K562 (cell line): ENCODE measurements at regions not wholly inside any gene's neighbourhood (a gene's known extent, or its start where the extent isn't known, plus 50 kb on each side); places are given as distances from the start of the nearest gene placed in this dataset.

Experiments used
- DACH1 ChIP-seq: fragments of 450-650 bp; IDR thresholded peaks from 2 replicates; pipeline ENCODE4 v1.6.1; 2018; ENCODE audit not compliant: partially characterized antibody
- JUNB ChIP-seq: fragments of 450-650 bp; formaldehyde crosslinking; conservative IDR thresholded peaks from 2 replicates; pipeline ENCODE4 v1.4.0; 2020; ENCODE audit warnings: mild to moderate bottlenecking
- POLR2A ChIP-seq: fragments of 450-650 bp; conservative IDR thresholded peaks from 2 replicates; pipeline ENCODE4 v1.6.1; 2016
- ZNF232 ChIP-seq: sonication (generic); formaldehyde crosslinking; IDR thresholded peaks from 2 replicates; pipeline ENCODE4 v1.8.0; 2022; ENCODE audit warnings: mild to moderate bottlenecking, missing genetic modification reagents
- TF ChIP-seq, protein P1 (sequence below): sonication (generic); IDR thresholded peaks from 2 replicates; pipeline ENCODE4 v1.6.1; 2016

DNA sequence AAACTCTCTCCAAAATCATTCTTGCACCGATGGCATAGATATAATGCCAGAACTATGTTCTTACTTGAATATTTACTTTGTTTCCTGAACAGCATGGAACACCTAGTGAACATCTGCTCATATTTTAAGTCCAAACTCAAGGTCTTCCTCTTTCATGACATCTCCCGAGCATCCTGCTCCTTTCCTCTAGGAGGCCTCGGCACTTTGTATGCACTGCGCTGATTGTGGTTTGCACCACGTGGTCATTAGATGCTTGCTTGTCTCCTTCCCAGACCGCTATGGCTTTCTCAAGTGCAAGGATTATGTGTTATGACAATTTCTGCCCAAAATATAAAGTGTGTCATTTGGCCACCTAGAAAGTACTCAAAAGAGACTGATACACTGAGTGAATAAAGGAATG lies 912.0 kb downstream of the GALC start:
- TF ChIP-seq DACH1 (no peak), ZNF232 (CRISPR knock-in tag) (no peak), JUNB (no peak), POLR2A (no peak)
- TF ChIP-seq, protein P1, sequence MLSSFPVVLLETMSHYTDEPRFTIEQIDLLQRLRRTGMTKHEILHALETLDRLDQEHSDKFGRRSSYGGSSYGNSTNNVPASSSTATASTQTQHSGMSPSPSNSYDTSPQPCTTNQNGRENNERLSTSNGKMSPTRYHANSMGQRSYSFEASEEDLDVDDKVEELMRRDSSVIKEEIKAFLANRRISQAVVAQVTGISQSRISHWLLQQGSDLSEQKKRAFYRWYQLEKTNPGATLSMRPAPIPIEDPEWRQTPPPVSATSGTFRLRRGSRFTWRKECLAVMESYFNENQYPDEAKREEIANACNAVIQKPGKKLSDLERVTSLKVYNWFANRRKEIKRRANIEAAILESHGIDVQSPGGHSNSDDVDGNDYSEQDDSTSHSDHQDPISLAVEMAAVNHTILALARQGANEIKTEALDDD, result no peak
